ENCODE measurements at regions not wholly inside any gene's neighbourhood (a gene's known extent, or its start where the extent isn't known, plus 50 kb on each side); places are given as distances from the start of the nearest gene placed in this dataset.

DNA sequence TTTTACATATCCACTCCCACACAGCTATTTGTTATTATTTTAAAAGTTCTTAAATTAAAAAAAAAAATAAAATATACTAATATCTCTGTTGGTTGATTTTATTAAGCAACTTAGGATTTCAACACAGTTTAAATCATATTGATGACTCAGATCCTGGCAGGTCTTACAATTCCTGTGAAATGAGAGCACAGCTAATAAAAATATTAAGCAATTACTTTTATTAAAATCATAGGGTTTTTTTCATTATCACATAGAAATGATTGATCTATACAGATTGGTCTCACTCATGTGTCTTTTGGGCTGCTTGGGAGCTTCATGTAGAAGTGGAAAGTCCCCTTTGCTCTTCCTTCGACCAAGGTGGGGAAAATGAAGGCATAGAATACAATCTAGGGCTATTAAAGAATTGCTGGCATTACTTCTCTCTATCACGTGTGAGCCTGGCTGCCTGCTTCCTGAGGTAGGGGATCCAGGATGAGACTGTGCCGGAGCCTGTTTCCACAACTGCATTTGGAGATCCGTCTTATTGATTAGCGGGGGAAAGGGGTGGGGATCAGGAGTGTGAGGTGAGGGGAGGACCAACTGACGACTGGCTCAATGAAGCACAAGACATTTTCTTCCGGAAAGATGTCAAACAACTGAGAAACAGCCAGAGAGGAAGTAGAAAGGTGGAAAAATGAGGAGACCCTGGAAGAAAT is 858.0 kb downstream of the USP25 start:
- Histone ChIP-seq H4K20me1 (ENCODE audit: insufficient read depth) (no peaks in the 10 kb centered on the region), H3F3A (ENCODE audit: insufficient read depth) (peaks cover 25% of the 10 kb centered on the region), H2AFZ (peak overlapping the region; percentile 60), H3K27ac (peak overlapping the region; percentile 85), H3K36me3 (ENCODE audit: low read depth) (no peaks in the 10 kb centered on the region), H3K4me2 (ENCODE audit: unreplicated experiment) (peak overlapping the region; percentile 91), H3K9me2 (ENCODE audit: insufficient read depth) (no peaks in the 10 kb centered on the region; the same call in 1 of the 2 replicates), H3K27me3 (replicated peaks; ENCODE audit: insufficient read depth) (no peaks in the 10 kb centered on the region), H3K9me3 (ENCODE audit: low read depth) (no peaks in the 10 kb centered on the region), H3K9ac (peak overlapping the region; percentile 76), H3K79me2 (ENCODE audit: insufficient read depth) (no peaks in the 10 kb centered on the region), H3K4me1 (ENCODE audit: insufficient read depth) (peaks cover 34% of the 10 kb centered on the region), H3K4me3 (peak overlapping the region; percentile 80)
- in situ Hi-C loops (cut with MboI): loop anchor here (25.0 kb wide), 1 partner anchor 501 kb away; no protein-coding TSS in a partner anchor
- peak; percentile 89 for DNase-seq
- WGBS, 2 experiments (ENCODE audit: low coverage in 1 of 2, low lambda C conversion rate in 2 of 2, missing lambda C conversion rate in 2 of 2): 2% methylated on average over 7 of the region's 7 CpGs
- no peak for TF ChIP-seq EZH2phosphoT487 (IDR thresholded peaks at IDR 0.05; ENCODE audit: insufficient read depth, low read depth)
- no peak for TF ChIP-seq EZH2 (IDR thresholded peaks at IDR 0.05; ENCODE audit: insufficient read depth, poor library complexity, severe bottlenecking)

DNA sequence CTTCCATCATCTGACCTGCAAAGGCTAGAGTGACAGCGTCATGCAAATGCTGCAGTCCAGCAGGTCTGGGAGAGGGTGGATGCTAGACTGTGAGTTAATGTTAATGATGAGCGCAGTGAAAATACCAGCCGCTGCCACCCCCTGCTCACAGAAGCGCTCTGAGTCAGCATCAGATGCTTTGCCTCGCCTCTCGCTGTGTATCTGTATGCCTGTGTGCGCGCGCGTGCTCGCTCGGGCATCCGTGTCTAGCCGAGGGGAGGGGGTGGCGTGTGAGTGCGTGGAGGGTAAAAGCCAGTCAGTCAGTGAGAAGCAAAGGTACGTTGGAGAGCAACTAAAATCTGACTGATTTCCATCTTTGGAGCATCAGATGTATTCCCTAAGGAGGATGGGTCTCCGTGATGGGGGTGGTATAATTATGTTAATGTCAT is 858.7 kb downstream of the USP25 start:
- Histone ChIP-seq H3K27me3 (replicated peaks; ENCODE audit: insufficient read depth) (no peaks in the 10 kb centered on the region), H2AFZ (peak overlapping the region; percentile 60), H3K27ac (peak overlapping the region; percentile 85), H3K9ac (peak overlapping the region; percentile 76), H3K4me3 (peak overlapping the region; percentile 80), H3K9me3 (ENCODE audit: low read depth) (no peaks in the 10 kb centered on the region), H3K79me2 (ENCODE audit: insufficient read depth) (no peaks in the 10 kb centered on the region), H3K9me2 (ENCODE audit: insufficient read depth) (no peaks in the 10 kb centered on the region; the same call in 1 of the 2 replicates), H3F3A (ENCODE audit: insufficient read depth) (peaks cover 25% of the 10 kb centered on the region), H3K36me3 (ENCODE audit: low read depth) (no peaks in the 10 kb centered on the region), H3K4me1 (ENCODE audit: insufficient read depth) (peaks cover 34% of the 10 kb centered on the region), H4K20me1 (ENCODE audit: insufficient read depth) (no peaks in the 10 kb centered on the region), H3K4me2 (ENCODE audit: unreplicated experiment) (peak overlapping the region; percentile 91)
- 2 to 3% methylated on average over 18 of the region's 18 CpGs for WGBS, 2 experiments (ENCODE audit: low coverage in 1 of 2, low lambda C conversion rate in 2 of 2, missing lambda C conversion rate in 2 of 2)
- in situ Hi-C loops (cut with MboI): loop anchor here (25.0 kb wide), 1 partner anchor 501 kb away; no protein-coding TSS in a partner anchor
- peak; percentile 96 for DNase-seq
- TF ChIP-seq EZH2phosphoT487 (IDR thresholded peaks at IDR 0.05; ENCODE audit: insufficient read depth, low read depth) (no peak), EZH2 (IDR thresholded peaks at IDR 0.05; ENCODE audit: insufficient read depth, poor library complexity, severe bottlenecking) (no peak)

DNA sequence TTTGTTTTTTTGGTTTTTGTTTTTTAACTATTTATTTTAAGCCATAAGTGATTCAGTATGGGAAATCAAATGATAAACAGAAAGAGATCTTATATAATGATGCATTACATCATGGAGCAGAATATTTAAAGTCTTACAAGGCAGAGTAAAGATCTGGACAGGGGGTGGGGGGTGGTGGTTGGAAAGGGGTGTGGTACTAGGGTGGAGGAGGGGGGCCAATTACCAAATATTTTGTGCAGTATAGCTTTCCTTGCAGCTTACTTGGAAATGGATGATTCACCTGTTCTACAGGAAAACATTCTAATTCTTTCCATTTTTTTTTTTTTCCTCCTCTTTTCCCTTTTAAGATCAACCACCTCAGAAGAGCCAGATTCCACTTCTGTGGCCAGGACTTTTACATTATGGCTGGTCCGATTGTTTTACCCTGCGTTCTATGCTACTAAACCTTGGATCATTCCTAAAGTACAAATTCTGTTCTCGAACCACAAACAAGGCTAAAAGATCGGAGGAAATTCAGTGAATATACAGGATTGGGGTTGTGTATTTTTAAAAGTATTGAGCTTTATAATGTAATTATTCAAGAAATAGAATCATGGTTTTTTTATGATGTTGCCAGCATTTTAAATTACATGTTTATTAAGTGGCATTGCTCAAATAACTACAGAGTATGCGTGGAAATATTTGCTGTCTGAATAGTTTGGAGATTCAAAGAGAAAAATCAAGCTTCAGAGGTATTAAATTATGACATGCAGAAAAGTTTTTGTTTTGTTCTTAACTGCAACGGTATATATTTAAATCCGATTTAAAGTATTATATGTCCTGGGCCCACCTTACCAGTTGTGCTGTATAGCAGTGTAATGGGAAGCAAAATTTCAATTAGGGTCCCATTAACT is 859.5 kb downstream of the USP25 start:
- Histone ChIP-seq H3K27ac (peak overlapping the region; percentile 85), H3K27me3 (replicated peaks; ENCODE audit: insufficient read depth) (no peaks in the 10 kb centered on the region), H3K4me1 (ENCODE audit: insufficient read depth) (peaks cover 34% of the 10 kb centered on the region), H3K9ac (peak overlapping the region; percentile 76), H4K20me1 (ENCODE audit: insufficient read depth) (no peaks in the 10 kb centered on the region), H3K4me2 (ENCODE audit: unreplicated experiment) (peak overlapping the region; percentile 91), H3K79me2 (ENCODE audit: insufficient read depth) (no peaks in the 10 kb centered on the region), H2AFZ (peak overlapping the region; percentile 60), H3K4me3 (peak overlapping the region; percentile 80), H3K9me3 (ENCODE audit: low read depth) (no peaks in the 10 kb centered on the region), H3K9me2 (ENCODE audit: insufficient read depth) (no peaks in the 10 kb centered on the region; the same call in 1 of the 2 replicates), H3K36me3 (ENCODE audit: low read depth) (no peaks in the 10 kb centered on the region), H3F3A (ENCODE audit: insufficient read depth) (peaks cover 25% of the 10 kb centered on the region)
- in situ Hi-C loops (cut with MboI): loop anchor here (25.0 kb wide), 1 partner anchor 502 kb away; no protein-coding TSS in a partner anchor
- WGBS, 2 experiments (ENCODE audit: low coverage in 1 of 2, low lambda C conversion rate in 2 of 2, missing lambda C conversion rate in 2 of 2): 28 to 37% methylated on average over 7 of the region's 7 CpGs
- peak; percentile 35 for DNase-seq
- TF ChIP-seq EZH2 (IDR thresholded peaks at IDR 0.05; ENCODE audit: insufficient read depth, poor library complexity, severe bottlenecking) (no peak), EZH2phosphoT487 (IDR thresholded peaks at IDR 0.05; ENCODE audit: insufficient read depth, low read depth) (no peak)

DNA sequence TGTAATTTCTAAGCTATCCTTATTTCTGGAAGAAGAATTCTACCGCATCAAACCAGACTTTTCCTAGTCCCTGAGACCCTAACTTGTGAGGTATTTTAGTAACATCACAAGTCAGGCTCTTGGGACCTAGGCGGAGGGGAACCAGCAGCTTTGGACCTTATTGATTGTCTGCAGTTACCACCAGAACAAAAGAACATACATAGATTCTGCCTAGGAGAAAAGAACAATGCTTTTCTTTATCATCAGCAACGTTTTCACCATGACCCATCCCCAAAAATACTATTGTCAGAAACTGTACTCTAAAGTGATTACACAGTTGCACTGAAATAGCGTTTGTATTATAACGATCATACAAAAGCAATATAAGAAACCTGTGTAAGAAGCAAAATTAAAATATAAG is 860.4 kb downstream of the USP25 start:
- Histone ChIP-seq H3K27ac (no peak overlapping the region), H2AFZ (no peak overlapping the region), H3K9me2 (ENCODE audit: insufficient read depth) (no peaks in the 10 kb centered on the region; the same call in 1 of the 2 replicates), H3K9ac (no peak overlapping the region), H3F3A (ENCODE audit: insufficient read depth) (peaks cover 25% of the 10 kb centered on the region), H3K27me3 (replicated peaks; ENCODE audit: insufficient read depth) (no peaks in the 10 kb centered on the region), H3K79me2 (ENCODE audit: insufficient read depth) (no peaks in the 10 kb centered on the region), H3K4me1 (ENCODE audit: insufficient read depth) (peaks cover 26% of the 10 kb centered on the region), H4K20me1 (ENCODE audit: insufficient read depth) (no peaks in the 10 kb centered on the region), H3K36me3 (ENCODE audit: low read depth) (no peaks in the 10 kb centered on the region), H3K4me2 (ENCODE audit: unreplicated experiment) (no peak overlapping the region), H3K4me3 (no peak overlapping the region), H3K9me3 (ENCODE audit: low read depth) (no peaks in the 10 kb centered on the region)
- 83 to 85% methylated on average over 5 of the region's 5 CpGs for WGBS, 2 experiments (ENCODE audit: low coverage in 1 of 2, low lambda C conversion rate in 2 of 2, missing lambda C conversion rate in 2 of 2)
- no peak for DNase-seq
- TF ChIP-seq EZH2 (IDR thresholded peaks at IDR 0.05; ENCODE audit: insufficient read depth, poor library complexity, severe bottlenecking): no peak
- TF ChIP-seq EZH2phosphoT487 (IDR thresholded peaks at IDR 0.05; ENCODE audit: insufficient read depth, low read depth): no peak
- in situ Hi-C loops (cut with MboI): loop anchor here (25.0 kb wide), 1 partner anchor 503 kb away; no protein-coding TSS in a partner anchor

Data from GM23248 (cell line).